NB4 (cell line): ENCODE measurements at regions not wholly inside any gene's neighbourhood (a gene's known extent, or its start where the extent isn't known, plus 50 kb on each side); places are given as distances from the start of the nearest gene placed in this dataset.

Experiments used
- CTCF ChIP-seq: IDR thresholded peaks from one replicate; pipeline ENCODE4 v1.5.1; 2012; ENCODE audit warnings: low read depth, low read length
- POLR2A ChIP-seq: IDR thresholded peaks from 2 replicates; pipeline ENCODE4 v1.6.1; 2011; ENCODE audit warnings: mild to moderate bottlenecking; ENCODE audit not compliant: insufficient read length; ENCODE audit errors: extremely low read depth
- TF ChIP-seq, protein P1 (sequence below): IDR thresholded peaks from 2 replicates; pipeline ENCODE4 v1.6.1; 2011; ENCODE audit warnings: low read depth, low read length

GRCh38 chr15:93486407-93487117 is 397.6 kb upstream of the RGMA start:
- TF ChIP-seq CTCF (no peak), POLR2A (no peak)
- TF ChIP-seq, protein P1, sequence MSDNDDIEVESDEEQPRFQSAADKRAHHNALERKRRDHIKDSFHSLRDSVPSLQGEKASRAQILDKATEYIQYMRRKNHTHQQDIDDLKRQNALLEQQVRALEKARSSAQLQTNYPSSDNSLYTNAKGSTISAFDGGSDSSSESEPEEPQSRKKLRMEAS = no peak
